Panc1 (cell line): ENCODE measurements at regions not wholly inside any gene's neighbourhood (a gene's known extent, or its start where the extent isn't known, plus 50 kb on each side); places are given as distances from the start of the nearest gene placed in this dataset.

Source experiments
- ATAC-seq: fragments of 200-7000 bp; cut with Tn5 transposase; 2 replicates; pipeline ENCODE4 v1.9.1; 2020; ENCODE audit warnings: mild to moderate bottlenecking, moderate library complexity
- BruUV-seq: library from RNA; stranded (reverse); fragments of 400-500 nt; replicated peaks from 2 replicates; lab custom pipeline; 2021; lab: Mats Ljungman, UMichigan
- CTCF ChIA-PET: fragments of 300-600 bp; sonication (Branson Sonifier 250); formaldehyde crosslinking; loops from one replicate; lab custom pipeline; 2022; ENCODE audit warnings: antibody characterized with exemption; lab: Charles Lee
- POLR2A ChIA-PET: fragments of 300-600 bp; sonication (Branson Sonifier 250); formaldehyde crosslinking; loops from one replicate; lab custom pipeline; 2022; ENCODE audit warnings: antibody characterized with exemption; lab: Charles Lee
- DNase-seq: peaks from one replicate; pipeline ENCODE4 v3.0.0-alpha.2; 2010; ENCODE audit warnings: low read depth, low spot score
- H3K27ac ChIP-seq: 2 replicates; pipeline ENCODE4 v1.5.1; 2011; ENCODE audit warnings: mild to moderate bottlenecking, low read length, inconsistent platforms
- H3K27me3 ChIP-seq: fragments of 200-500 bp; sonication (Bioruptor generic); 2 replicates; pipeline ENCODE4 v1.6.0; 2014; ENCODE audit warnings: low read length, inconsistent platforms; ENCODE audit not compliant: control insufficient read depth, insufficient read depth
- H3K36me3 ChIP-seq: fragments of 200-500 bp; sonication (Bioruptor generic); 2 replicates; pipeline ENCODE4 v1.5.1; 2014; ENCODE audit warnings: inconsistent platforms, mild to moderate bottlenecking, low read length, moderate library complexity; ENCODE audit not compliant: control insufficient read depth, insufficient read depth
- H3K4me1 ChIP-seq: 2 replicates; pipeline ENCODE4 v1.5.1; 2011; ENCODE audit warnings: inconsistent platforms, mild to moderate bottlenecking, low read length, moderate library complexity; ENCODE audit not compliant: control insufficient read depth, insufficient read depth
- H3K4me3 ChIP-seq, 2 experiments: 2 replicates each; pipeline ENCODE4 v1.5.1; 2011 to 2012; ENCODE audit warnings: low read depth in 2 of 2, low read length in 2 of 2, mild to moderate bottlenecking in 2 of 2, inconsistent platforms in 1 of 2, moderate library complexity in 1 of 2
- H3K9me3 ChIP-seq: fragments of 200-500 bp; sonication (Bioruptor generic); 2 replicates; pipeline ENCODE4 v1.5.1; 2014; ENCODE audit warnings: low read depth, mild to moderate bottlenecking, inconsistent platforms, low read length, moderate library complexity; ENCODE audit not compliant: control insufficient read depth, insufficient read depth
- POLR2AphosphoS5 ChIP-seq: IDR thresholded peaks from 2 replicates; pipeline ENCODE4 v1.6.1; 2012; ENCODE audit warnings: mild to moderate bottlenecking, low read depth, low read length, moderate library complexity
- REST ChIP-seq, 2 experiments: IDR thresholded peaks; 2 replicates each; pipeline ENCODE4 v1.6.1; 2011 to 2012; ENCODE audit warnings: low read depth in 2 of 2, control low read depth in 1 of 2, low read length in 1 of 2, mild to moderate bottlenecking in 1 of 2, moderate library complexity in 1 of 2; ENCODE audit not compliant: insufficient read depth in 1 of 2
- SIN3A ChIP-seq: IDR thresholded peaks from 2 replicates; pipeline ENCODE4 v1.6.1; 2012; ENCODE audit warnings: low read depth, mild to moderate bottlenecking, low read length, moderate library complexity, borderline replicate concordance; ENCODE audit not compliant: insufficient read depth
- TCF7L2 ChIP-seq: IDR thresholded peaks from 2 replicates; pipeline ENCODE4 v1.6.1; 2011; ENCODE audit warnings: mild to moderate bottlenecking, low read depth, low read length, inconsistent platforms
- in situ Hi-C: cut with HindIII; loops from 2 replicates; pipeline ENCODE4 v1.10.0; 2016; ENCODE audit warnings: low sequenced_read_pairs, low pct_unique_long_range_greater_than_20kb
- intact Hi-C: fragments of 100-400 bp; cut with micrococcal nuclease; formaldehyde crosslinking; loops from one replicate; pipeline ENCODE4 v1.10.0; 2022; ENCODE audit not compliant: unreplicated experiment
- TF ChIP-seq, protein P1 (sequence below): fragments of 450-650 bp; IDR thresholded peaks from 2 replicates; pipeline ENCODE4 v1.5.1; 2017; ENCODE audit warnings: mild to moderate bottlenecking

- no peaks in the 10 kb centered on the region for H3K4me1 ChIP-seq
- H3K4me3 ChIP-seq = no peak overlapping the region
- TF ChIP-seq POLR2AphosphoS5 = no peak
- no peak for TF ChIP-seq REST (IDR thresholded peaks at IDR 0.05; ENCODE audit: insufficient read depth in 1 of 2, low read depth in 2 of 2, low read length in 1 of 2)
- TF ChIP-seq TCF7L2 = no peak
- TF ChIP-seq SIN3A = no peak
- TF ChIP-seq, protein P1, sequence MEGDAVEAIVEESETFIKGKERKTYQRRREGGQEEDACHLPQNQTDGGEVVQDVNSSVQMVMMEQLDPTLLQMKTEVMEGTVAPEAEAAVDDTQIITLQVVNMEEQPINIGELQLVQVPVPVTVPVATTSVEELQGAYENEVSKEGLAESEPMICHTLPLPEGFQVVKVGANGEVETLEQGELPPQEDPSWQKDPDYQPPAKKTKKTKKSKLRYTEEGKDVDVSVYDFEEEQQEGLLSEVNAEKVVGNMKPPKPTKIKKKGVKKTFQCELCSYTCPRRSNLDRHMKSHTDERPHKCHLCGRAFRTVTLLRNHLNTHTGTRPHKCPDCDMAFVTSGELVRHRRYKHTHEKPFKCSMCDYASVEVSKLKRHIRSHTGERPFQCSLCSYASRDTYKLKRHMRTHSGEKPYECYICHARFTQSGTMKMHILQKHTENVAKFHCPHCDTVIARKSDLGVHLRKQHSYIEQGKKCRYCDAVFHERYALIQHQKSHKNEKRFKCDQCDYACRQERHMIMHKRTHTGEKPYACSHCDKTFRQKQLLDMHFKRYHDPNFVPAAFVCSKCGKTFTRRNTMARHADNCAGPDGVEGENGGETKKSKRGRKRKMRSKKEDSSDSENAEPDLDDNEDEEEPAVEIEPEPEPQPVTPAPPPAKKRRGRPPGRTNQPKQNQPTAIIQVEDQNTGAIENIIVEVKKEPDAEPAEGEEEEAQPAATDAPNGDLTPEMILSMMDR = no peak
- ChIA-PET CTCF (no interaction called here), POLR2A (no interaction called here)
- DNase-seq (no peak), ATAC-seq (no peak)
- H3K27ac ChIP-seq = no peak overlapping the region
- in situ Hi-C loops = no loop called here
- no TSS peak for BruUV-seq
- H3K36me3 ChIP-seq = no peaks in the 10 kb centered on the region
- H3K27me3 ChIP-seq = no peaks in the 10 kb centered on the region
- intact Hi-C loops = no loop called here
- no peaks in the 10 kb centered on the region for H3K9me3 ChIP-seq
Observed at GRCh38 chr4:17204908-17205307, 306.5 kb upstream of the LDB2 start.

- CTCF ChIA-PET = no interaction called here
- in situ Hi-C loops (no loop called here), intact Hi-C loops (no loop called here)
- no peak for ATAC-seq
- no peak for DNase-seq
- no peaks in the 10 kb centered on the region for H3K27me3 ChIP-seq
- H3K27ac ChIP-seq = no peak overlapping the region
- no peaks in the 10 kb centered on the region for H3K4me1 ChIP-seq
- H3K4me3 ChIP-seq = no peak overlapping the region
- POLR2A ChIA-PET = no interaction called here
- no peaks in the 10 kb centered on the region for H3K36me3 ChIP-seq
- no peaks in the 10 kb centered on the region for H3K9me3 ChIP-seq
- TF ChIP-seq, protein P1 = no peak
- no peak for TF ChIP-seq SIN3A
- no peak for TF ChIP-seq TCF7L2
- TF ChIP-seq POLR2AphosphoS5 = no peak
- no peak for TF ChIP-seq REST (IDR thresholded peaks at IDR 0.05; ENCODE audit: insufficient read depth in 1 of 2, low read depth in 2 of 2, low read length in 1 of 2)
- BruUV-seq = no TSS peak
Observed at GRCh38 chr4:17203797-17204196, 305.4 kb upstream of the LDB2 start.
